Upper lobe of left lung (tissue), 4 donors: ENCODE measurements at regions not wholly inside any gene's neighbourhood (a gene's known extent, or its start where the extent isn't known, plus 50 kb on each side); places are given as distances from the start of the nearest gene placed in this dataset.

Experiments used
- CTCF ChIP-seq, 6 experiments: fragments of 450-650 bp in 4 of 6; fragments of 200-600 bp in 2 of 6; sonication (generic) in 2 of 6; IDR thresholded peaks; one replicate each; pipeline ENCODE4 v1.5.1; 2016 to 2019; ENCODE audit warnings: antibody characterized with exemption in 6 of 6
- EP300 ChIP-seq, 4 donors: sonication (generic); formaldehyde crosslinking; IDR thresholded peaks; one replicate each; pipeline ENCODE4 v1.5.1; 2017; ENCODE audit warnings: antibody characterized with exemption in 4 of 4, control low read depth in 2 of 4
- POLR2AphosphoS5 ChIP-seq, 2 donors: sonication (generic); formaldehyde crosslinking; IDR thresholded peaks; one replicate each; pipeline ENCODE4 v1.5.1; 2017; ENCODE audit warnings: antibody characterized with exemption in 2 of 2

- TF ChIP-seq CTCF (IDR thresholded peaks at IDR 0.05) (no peak), POLR2AphosphoS5 (IDR thresholded peaks at IDR 0.05) (no peak), EP300 (IDR thresholded peaks at IDR 0.05) (no peak)
Measured at GRCh38 chr12:114547636-114548035, 136.3 kb downstream of the TBX3 start.
